Activated effector memory CD4-positive, alpha-beta T cell treated with Interleukin-2 at 50 U/mL for 16 hours (primary cell): ENCODE measurements at regions not wholly inside any gene's neighbourhood (a gene's known extent, or its start where the extent isn't known, plus 50 kb on each side); places are given as distances from the start of the nearest gene placed in this dataset.
"Not testable (repeated sequence)": the region's sequence is repeated elsewhere in the genome, so short reads cannot be mapped to it uniquely, and the experiment has no call there.

Source experiments
- DNase-seq: peaks from one replicate; pipeline ENCODE4 v3.0.0-alpha.2; 2020

- DNase-seq = no peak
Observed at GRCh38 chr3:109920749-109921148, 583.4 kb upstream of the DPPA4 start.

GRCh38 chr3:109921509-109921908 lies 584.2 kb upstream of the DPPA4 start:
- DNase-seq = no peak

- no peak for DNase-seq
Observed at GRCh38 chr3:109922856-109923255, 585.5 kb upstream of the DPPA4 start.

DNA sequence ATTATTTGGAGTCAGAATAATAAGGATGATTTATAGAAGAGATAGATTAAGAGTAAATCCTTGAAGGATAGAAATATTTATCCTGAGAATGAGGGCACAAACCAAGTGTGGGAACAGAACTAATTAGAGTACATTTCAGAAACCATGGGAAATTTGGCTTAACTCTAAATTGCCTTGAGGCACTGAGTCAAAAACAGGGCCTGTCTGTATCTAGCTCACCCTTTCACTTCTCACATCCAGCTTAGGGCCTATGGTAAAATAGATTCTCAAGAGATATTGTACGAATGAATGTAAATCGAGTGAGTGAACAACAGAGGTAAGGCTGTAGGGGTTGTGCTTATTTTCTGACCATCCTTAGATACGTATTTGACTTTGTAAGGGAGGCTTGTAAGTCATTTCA lies 586.1 kb upstream of the DPPA4 start:
- DNase-seq = no peak

DNA sequence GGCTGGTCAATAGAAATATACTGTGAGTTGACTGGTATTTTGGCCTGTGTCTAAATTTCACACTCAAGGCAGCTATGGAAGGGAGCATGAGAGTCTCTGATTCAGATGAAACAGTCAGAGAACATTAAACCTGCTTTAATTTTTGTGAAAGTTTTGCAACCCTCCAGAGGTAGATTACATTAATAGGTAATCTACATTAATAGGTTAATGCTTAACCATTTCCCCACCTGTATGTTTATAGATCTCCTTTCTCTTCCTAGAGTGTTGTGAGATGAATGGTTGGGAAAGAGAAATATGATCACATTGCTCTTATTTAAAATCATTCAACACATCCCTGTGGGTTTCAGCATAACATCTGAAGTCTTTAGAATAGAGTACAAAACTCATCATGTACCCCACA lies 586.9 kb upstream of the DPPA4 start:
- DNase-seq = no peak

GRCh38 chr3:109926376-109926775 lies 589.0 kb upstream of the DPPA4 start:
- no peak for DNase-seq

DNA sequence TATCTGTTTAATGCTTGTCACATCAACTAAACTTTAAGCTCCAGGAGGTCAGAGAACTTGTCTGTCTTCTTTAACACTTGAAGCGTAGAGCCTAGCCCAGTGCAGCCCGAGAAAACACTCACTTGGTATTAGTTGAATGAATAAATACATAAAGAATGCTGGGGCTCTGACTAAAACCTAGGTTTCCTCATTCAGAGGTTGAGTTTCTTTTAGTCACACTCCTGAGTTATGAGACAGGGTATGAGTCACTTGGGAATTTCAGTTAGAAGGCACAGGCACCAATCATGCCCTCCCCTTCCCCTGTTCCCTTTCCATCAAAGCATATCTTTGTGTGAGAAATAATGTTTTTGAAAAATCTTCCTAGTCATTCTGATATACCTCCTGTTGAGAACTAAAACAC lies 589.8 kb upstream of the DPPA4 start:
- no peak for DNase-seq

DNA sequence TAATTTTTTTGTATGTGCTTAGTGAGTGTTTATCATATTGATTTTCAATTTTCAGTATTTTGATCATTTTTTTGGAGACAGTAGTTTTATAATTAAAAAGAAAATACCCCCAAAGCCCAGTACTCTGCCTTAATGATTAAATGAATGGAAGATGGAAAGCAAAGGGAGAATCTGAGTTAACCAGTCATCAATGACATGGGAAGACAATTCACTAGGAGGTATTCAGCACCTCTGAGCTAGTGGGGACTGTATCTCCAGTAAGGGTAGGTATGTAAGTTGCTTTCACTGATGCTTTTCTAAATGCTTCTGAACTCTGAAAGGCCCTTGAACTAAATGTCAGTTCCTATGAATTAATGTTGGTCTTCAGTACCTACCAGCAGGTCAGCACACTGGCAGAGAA lies 590.4 kb upstream of the DPPA4 start:
- DNase-seq = no peak

DNA sequence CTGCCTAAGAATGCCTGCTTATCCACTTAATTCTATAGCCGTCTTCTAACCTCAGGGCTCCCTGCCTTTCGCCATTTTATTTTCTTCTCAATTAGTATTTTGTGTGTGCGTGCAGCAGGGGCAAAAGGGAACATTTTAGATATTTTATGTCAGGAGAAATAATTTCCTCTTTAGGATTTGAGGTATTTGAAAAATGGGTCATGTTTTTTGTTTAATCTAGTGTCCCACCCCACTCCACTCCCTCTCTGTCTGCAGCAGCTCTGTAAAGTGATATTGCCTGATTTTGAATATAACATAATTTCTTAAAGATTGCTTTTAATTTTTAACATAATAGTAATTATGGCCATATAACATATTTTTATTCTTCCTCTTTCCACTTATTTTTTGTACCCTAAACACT lies 593.2 kb upstream of the DPPA4 start:
- no peak for DNase-seq

- no peak for DNase-seq
Observed at GRCh38 chr3:109933576-109933975, 596.2 kb upstream of the DPPA4 start.

- DNase-seq = no peak
Observed at GRCh38 chr3:109939817-109940216, 602.5 kb upstream of the DPPA4 start.

GRCh38 chr3:109943181-109943580 lies 605.8 kb upstream of the DPPA4 start:
- DNase-seq = no peak

- DNase-seq = no peak
Observed at GRCh38 chr3:109944836-109945235, 607.5 kb upstream of the DPPA4 start.

- no peak for DNase-seq
Observed at GRCh38 chr3:109952924-109953323, 615.6 kb upstream of the DPPA4 start.

- no peak for DNase-seq
Observed at GRCh38 chr3:109963831-109964230, 626.5 kb upstream of the DPPA4 start.

DNA sequence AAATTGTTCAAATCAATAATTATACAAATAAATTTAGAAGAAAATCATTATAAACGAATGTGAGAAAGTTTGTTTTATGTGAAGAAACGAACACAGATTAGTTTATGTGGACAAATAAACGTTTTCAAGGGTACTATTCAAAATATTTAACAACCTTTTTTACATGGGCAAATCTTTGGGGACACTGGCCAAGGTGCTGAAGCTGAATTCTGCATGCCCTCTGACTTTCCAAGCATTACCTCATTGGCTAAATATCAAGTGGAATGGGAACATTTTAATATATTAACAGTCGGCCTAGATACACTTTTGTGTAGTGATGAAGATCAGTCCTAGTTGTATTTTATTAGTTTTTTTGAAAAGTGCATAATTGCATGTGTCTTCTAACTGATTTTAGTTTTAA lies 636.4 kb upstream of the DPPA4 start:
- DNase-seq = no peak

- DNase-seq = no peak
Observed at GRCh38 chr3:109977897-109978296, 640.6 kb upstream of the DPPA4 start.

- no peak for DNase-seq
Observed at GRCh38 chr3:109982201-109982600, 644.9 kb upstream of the DPPA4 start.

GRCh38 chr3:109984976-109985375 lies 647.6 kb upstream of the DPPA4 start:
- DNase-seq = no peak

- DNase-seq = no peak
Observed at GRCh38 chr3:109985943-109986555, 648.7 kb upstream of the DPPA4 start.

- DNase-seq = no peak
Observed at GRCh38 chr3:109994853-109995252, 657.5 kb upstream of the DPPA4 start.

DNA sequence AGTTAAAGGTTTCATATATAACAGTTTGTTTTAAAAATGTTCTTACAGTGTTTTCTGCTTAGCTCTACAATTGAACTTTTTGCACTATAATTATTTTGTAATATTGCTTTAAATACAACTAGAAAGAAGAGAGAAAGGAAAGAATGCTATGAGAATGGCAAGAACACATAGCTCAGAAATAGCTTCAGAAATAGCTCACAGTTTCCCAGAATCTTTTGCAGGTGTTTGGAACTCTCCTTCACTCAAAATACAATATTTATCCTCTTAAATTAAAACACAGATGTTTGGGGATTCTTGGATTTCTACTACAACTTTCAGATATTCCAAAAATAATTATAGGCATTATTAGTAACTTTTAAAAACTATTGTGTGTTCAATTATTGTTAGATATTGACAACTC lies 658.0 kb upstream of the DPPA4 start:
- DNase-seq = no peak

DNA sequence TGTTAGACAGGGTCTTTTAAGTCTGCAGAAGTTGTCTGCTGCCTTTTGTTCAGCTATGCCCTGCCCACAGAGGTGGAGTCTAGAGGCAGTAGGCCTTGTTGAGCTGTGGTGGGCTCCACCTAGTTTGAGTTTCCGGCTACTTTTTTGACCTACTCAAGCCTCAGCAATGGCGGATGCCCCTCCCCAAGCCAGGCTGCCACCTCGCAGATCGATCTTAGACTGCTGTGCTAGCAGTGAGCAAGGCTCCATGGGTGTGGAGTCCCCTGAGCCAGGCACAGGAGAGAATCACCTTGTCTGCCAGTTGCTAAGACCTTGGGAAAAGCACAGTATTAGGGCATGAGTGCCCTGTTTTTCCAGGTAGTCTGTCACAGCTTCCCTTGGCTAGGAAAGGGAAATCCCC lies 664.6 kb upstream of the DPPA4 start:
- DNase-seq = not testable (repeated sequence)

DNA sequence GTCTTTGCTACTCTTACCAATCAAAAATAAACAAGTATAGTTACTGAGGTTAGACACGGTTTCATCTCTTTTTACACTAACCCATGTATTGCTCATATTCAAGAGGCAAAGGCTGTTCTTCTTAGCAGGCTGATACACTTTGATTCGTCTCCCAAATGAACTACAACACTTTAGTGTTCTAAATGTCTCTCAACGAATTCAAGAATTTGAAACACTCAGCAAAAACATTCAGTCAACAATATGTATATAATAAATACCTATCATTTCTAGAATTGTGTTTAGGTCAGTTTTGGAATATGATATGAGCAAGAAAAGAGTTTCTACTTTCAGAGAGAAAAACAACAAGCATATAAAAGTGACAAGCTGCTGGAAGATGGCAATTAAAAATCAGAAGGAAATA lies 669.6 kb upstream of the DPPA4 start:
- no peak for DNase-seq

DNA sequence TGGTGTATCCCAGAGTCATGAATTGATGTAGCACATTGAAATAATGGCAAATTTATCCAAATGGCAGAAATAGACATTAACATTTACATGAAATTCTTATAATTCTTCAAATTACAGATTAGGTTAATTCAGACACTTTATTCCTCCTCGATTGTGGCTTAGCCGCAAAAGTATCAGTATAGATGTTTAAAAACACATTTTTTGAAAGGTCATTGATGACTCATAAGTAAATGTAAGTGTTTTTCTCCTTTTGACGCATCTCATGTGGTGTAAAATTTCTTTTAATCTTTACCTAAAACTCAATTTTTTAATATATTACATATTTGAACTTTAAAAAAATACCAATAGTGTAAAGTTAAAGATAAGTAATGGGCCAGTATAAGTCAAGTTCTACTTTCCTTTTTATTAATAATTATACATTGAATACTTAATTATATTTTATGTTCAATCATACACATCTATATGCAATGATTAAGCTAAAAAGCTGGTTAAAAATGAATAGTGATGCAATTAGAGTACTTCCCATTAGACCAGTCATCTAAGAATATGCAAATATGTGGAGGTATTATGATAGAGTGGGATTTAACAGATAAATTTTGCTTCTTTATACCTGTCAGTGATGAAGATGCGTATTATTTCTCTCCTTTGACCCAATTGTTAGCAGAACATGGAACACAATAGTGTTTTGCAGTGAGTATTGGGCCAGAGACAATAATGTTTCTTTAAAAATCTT lies 678.1 kb upstream of the DPPA4 start:
- no peak for DNase-seq
